B cell (primary cell): ENCODE measurements at regions not wholly inside any gene's neighbourhood (a gene's known extent, or its start where the extent isn't known, plus 50 kb on each side); places are given as distances from the start of the nearest gene placed in this dataset.

Experiments
- EZH2 ChIP-seq: IDR thresholded peaks from 2 replicates; pipeline ENCODE4 v1.6.1; 2012; ENCODE audit warnings: borderline replicate concordance, low read depth, mild to moderate bottlenecking, moderate library complexity, low read length; ENCODE audit not compliant: insufficient read depth, poor library complexity, severe bottlenecking
- TF ChIP-seq, protein P1 (sequence below): fragments of 200-600 bp; IDR thresholded peaks from one replicate; pipeline ENCODE4 v1.8.0; 2022; ENCODE audit warnings: antibody characterized with exemption, mild to moderate bottlenecking

DNA sequence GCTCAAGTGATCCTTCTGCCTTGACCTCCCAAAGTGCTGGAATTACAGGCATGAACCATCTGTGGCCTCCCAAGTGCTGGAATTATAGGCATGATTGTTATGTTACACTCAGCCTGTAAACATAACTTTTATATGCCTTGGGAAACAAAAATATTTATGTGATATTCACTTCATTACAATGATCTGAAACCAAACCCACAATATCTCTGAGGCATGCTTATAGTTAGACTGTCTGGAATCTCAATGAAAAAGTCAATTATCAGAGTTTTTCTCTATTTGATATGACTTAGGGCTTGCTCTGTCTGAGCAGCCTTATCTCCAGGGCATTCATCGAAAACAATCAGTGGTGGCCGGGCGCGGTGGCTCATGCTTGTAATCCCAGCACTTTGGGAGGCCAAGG, 195.3 kb upstream of the MYO3A start:
- TF ChIP-seq, protein P1, sequence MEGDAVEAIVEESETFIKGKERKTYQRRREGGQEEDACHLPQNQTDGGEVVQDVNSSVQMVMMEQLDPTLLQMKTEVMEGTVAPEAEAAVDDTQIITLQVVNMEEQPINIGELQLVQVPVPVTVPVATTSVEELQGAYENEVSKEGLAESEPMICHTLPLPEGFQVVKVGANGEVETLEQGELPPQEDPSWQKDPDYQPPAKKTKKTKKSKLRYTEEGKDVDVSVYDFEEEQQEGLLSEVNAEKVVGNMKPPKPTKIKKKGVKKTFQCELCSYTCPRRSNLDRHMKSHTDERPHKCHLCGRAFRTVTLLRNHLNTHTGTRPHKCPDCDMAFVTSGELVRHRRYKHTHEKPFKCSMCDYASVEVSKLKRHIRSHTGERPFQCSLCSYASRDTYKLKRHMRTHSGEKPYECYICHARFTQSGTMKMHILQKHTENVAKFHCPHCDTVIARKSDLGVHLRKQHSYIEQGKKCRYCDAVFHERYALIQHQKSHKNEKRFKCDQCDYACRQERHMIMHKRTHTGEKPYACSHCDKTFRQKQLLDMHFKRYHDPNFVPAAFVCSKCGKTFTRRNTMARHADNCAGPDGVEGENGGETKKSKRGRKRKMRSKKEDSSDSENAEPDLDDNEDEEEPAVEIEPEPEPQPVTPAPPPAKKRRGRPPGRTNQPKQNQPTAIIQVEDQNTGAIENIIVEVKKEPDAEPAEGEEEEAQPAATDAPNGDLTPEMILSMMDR, result no peak
- TF ChIP-seq EZH2, result no peak
